AG08396 (cell line): ENCODE measurements at regions not wholly inside any gene's neighbourhood (a gene's known extent, or its start where the extent isn't known, plus 50 kb on each side); places are given as distances from the start of the nearest gene placed in this dataset.
A peak's percentile ranks its signal among the peaks of the same experiment; 100 is the strongest.
"Not testable (repeated sequence)": the region's sequence is repeated elsewhere in the genome, so short reads cannot be mapped to it uniquely, and the experiment has no call there.

ENCODE experiments used
- DNase-seq: peaks from one replicate; pipeline ENCODE4 v3.0.0; 2012; ENCODE audit warnings: low spot score, mixed read lengths

DNA sequence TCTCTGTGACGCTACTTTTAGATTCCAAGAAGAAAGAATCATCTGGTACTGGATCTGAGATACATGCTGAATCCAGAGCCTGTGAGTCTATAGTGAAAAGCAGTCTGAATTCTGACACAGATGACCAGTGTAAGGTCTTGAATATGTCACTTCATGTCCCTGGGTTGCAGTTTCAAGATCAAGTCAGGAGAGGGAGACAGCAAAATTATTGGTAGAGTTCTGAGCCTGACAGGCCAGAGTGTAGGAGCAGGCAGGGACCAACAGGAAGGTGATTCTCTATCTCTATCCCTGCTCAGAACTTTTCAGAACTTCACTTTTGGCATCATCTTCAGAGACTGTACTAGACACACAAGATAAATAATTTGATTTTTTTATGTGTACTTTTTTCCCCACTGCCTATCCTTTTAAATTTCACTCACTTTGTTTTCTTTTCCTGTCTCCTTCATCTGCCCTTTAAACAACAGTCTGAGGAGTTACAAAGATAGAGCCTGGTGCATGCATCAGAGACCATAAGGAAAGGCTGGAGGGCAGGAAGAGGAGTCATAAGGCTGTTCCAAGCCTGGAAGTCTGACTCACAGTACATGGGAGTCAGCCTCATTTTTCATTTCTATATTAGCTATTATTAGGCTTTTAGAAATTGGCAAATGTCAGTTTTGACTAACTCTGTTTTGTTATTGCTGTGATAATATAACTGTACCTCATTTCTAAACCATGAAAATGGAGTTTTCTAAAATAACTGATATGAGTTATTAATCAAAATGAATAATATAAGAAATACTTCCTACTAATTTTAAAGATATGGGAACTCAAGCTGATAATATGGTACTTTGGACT, 120.2 kb upstream of the TMEM229A start:
- peak; percentile 20 for DNase-seq

DNA sequence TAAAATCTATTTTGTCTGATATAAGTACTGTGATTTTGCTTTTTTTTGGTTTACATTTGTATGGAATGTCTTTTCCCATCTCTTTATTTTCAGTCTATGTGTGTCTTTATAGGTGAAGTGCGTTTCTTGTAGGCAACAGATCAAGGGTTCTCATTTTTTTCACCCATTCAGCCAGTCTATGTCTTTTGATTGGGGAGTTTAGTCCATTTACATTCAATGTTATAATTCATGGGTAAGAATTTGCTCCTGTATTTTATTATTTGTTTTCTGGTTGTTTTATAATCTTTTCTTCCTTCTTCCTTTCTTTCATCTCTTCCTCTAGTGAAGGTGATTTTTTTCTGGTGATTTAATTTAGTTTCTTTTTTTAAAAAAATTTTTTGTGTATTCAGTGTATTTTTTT, 104.8 kb upstream of the TMEM229A start:
- DNase-seq = no peak

DNA sequence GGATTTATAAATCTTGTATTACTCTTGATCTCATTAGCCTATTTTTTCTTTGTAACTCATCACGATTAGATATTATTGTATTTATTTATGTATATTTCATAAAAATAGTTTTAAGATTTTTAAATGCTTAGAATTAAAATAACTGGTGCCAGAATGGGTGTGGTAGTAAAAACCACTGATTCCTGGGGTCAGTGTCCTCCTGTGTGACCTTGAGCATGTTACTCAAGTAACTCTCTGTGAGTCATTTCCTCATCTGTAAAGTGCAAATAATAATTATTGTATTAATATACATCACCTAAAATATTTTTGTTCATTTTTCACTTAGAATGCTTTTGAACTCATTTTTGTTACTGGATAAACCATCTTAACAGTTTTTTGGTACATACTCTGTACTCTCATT, 91.3 kb upstream of the TMEM229A start:
- no peak for DNase-seq

DNA sequence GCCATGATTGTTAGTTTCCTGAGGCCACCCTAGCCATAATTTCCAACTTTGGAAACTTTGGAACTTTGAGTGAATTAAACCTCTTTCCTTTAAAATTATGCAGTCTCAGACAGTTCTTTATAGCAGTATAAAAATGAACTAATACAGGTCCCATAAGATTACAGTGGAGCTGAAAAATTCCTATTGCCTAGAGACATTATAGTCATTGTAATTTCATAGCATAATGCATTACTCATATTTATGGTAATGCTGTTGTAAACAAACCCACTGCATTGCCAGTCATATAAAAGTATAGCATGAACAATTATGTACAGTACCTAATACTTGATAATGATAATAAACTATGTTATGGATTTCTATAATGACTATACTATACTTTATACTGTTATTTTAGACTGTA, 88.0 kb upstream of the TMEM229A start:
- DNase-seq = no peak

DNA sequence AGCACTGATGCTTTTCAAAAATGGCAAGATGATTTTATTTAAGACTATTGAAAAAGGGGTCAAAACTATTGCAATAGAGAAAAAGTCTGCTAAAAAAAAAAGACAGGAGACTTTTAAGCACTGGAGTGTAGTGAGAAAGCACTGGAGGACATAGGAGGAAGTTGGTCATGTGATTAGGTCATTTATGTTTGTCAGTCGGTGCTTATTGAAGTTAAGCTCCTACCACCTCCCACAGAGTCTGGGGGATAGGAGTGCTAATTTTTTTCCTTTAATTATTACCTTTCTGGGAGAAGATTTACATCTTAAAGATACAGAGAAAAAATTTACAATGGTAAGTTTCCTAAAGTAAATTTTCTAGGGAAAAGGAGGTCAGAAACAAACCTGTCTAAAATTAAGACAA, 80.2 kb upstream of the TMEM229A start:
- no peak for DNase-seq

DNA sequence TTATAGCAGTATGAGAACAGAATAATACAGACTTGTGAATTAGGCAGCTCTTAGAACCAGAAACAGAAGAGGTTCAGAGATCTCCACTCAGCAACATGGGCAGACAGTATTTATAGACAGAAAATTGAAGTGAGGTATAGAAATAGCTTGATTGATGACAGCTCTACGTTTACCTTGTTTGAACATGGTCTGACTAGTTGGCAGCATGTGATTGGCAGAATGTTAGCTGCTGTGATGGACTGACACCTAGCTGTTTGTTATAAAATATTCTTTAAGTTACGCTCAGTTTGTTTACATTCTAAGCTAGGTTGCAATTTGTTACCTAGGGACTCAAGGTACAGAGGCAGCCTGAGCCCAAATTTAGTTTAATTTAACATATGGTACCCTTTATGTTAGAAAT, 73.7 kb upstream of the TMEM229A start:
- DNase-seq = no peak

DNA sequence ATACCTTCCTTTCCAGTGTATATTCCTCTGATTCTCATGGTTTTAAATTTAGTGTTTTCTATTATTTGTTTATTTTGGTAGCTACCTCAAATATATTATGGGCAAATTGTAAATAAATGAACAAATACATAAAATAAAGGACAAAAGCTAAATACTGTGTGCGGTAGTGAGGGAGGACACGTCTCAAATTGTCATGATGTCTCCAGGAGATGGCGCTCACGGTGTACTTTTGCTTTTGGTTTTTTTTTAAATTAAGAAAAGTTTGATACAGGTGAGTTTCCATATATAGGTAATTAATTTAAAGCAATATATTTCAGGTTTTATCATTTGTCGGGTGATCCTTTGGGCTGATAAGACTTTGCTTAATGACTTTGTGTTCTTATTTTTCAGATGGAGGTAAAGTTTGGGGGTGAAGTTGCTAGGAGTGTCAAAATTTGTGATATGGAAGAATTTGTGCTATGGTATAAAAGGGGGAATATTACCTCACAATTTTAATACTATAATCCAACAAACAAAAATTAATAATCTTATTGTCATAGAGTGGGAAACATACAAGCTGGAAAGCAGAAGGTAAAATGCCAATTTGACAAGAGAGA, 68.4 kb upstream of the TMEM229A start:
- DNase-seq = peak; percentile 8

DNA sequence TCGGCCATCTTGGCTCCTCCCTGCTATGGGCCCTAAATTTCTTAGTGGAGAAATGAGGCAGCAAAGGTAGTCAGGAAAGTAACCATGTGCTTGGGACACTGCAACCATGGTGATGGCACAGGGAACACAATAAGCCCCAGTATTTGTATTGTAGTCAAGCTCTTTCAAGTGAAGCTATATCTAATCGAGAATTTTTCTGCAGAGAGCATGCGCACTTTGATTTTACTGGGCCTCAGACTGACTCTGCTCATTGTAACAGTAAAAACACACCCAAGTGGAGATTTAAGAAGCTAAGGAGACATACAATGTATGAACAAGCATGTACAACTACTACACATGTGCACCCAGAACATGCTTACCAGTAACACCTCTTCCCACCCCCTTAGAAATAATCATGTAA, 67.3 kb upstream of the TMEM229A start:
- DNase-seq = no peak

DNA sequence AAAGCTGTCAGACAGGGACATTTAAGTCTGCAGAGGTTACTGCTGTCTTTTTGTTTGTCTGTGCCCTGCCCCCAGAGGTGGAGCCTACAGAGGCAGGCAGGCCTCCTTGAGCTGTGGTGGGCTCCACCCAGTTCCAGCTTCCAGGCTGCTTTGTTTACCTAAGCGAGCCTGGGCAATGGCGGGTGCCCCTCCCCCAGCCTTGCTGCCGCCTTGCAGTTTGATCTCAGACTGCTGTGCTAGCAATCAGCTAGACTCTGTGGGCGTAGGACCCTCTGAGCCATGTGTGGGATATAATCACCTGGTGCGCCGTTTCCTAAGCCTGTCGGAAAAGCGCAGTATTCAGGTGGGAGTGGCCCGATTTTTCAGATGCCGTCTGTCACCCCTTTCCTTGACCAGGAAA, 66.7 kb upstream of the TMEM229A start:
- not testable (repeated sequence) for DNase-seq

DNA sequence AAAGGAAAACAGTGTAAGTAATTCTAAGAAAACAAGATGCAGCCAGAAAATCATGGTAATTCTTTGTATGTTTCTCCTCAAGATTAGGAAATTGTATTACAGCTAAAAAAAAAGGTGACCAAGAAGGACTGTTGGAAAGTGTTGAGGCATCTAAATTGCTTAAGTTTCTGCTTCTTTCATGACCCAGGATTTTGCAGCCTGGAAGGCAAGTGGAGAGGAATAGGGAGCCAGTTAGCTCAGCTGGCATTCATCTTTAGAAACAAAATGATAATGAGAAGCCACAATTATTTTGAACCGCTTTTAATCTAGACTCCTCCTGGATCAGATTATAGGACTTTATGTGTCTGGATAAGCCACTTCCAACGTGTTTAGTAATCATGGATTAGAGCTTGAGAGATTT, 56.8 kb upstream of the TMEM229A start:
- DNase-seq = no peak

DNA sequence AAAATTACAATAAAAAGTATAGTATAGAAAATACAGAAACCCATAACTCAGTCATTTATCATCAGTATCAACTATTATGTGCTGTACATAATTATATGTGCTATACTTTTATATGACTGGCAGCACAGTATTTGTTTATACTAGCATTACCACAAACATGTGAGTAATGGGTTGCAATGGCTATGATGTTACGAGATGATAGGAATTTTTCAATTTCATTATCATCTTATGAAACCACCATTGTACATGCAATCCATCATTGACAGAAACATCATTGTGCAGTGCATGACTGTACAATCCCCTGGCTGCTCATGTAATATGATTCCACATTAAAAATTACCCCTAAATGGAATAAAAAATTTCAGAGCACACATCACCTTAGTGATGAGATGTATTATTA, 55.7 kb upstream of the TMEM229A start:
- DNase-seq = no peak

DNA sequence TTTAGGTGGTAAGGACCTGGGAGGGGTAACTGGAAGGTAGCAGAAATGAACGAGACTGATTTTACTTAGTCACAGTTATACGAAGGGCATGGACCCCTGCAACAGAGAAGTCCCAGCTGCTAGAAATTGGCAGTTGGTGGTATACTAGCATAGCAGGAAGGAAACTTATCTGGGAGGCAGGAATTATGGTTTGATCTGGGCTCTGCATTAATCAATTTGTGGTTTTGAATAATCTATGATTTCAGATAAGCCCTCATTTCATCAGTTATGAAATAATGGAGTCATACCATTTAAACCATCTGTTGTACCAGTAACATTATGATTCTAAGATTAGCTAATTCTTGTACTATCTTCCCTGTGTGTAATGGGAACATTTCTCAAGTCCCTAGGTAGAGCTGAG, 54.0 kb upstream of the TMEM229A start:
- DNase-seq = no peak

DNA sequence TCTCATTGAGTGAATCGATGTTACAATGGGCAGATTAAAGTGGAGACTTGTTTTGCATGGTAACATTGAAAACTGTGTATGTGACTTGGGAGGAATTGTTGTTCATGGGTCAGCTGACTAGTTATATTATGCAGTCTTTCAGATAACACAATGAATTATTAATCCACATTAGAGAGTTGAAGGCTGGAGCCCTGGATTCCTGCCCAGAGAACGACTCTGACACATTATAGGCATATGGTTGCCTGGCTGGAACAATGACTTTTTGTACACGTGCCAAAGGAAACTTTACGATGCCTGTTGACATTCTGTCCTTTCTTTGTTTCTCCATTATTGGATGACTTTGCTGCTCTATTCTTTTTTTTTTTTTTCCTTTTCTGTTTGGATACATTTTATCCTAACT, 52.3 kb upstream of the TMEM229A start:
- no peak for DNase-seq

DNA sequence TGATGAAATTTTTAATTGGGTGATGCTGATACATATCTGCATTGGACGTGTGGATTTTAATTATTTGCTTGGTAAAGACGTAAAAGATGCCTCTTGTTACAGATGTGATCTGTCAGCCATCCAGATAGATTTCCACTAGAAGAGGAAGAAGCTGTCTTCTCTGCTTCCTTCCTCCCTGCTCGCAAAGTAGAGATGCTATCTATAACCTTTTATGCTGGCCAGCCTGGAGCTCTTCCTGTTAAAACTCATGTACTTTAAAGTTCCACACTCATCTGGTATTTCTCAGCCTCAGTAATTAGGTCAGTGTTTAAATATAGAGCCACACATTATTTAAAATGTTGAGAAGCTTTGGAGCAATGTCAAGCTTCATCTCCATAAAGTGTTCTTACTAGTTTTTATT, 51.2 kb upstream of the TMEM229A start:
- DNase-seq = no peak
